ENCODE measurements at regions not wholly inside any gene's neighbourhood (a gene's known extent, or its start where the extent isn't known, plus 50 kb on each side); places are given as distances from the start of the nearest gene placed in this dataset.

GRCh38 chr20:11032611-11033010 is 358.8 kb upstream of the JAG1 start:
- 77 to 79% methylated on average over 3 of the region's 3 CpGs for WGBS, 2 donors
- no peak overlapping the region for H3K4me3 ChIP-seq
- intact Hi-C loops (cut with DNase I), result no loop called here

GRCh38 chr20:11034025-11034424 is 360.2 kb upstream of the JAG1 start:
- intact Hi-C loops (cut with DNase I), result no loop called here
- Histone ChIP-seq H3K4me1 (no peaks in the 10 kb centered on the region), H3K27ac (no peak overlapping the region), H3K4me3 (no peak overlapping the region), H3K27me3 (no peaks in the 10 kb centered on the region), H3K9me3 (no peaks in the 10 kb centered on the region), H3K36me3 (no peaks in the 10 kb centered on the region)
- DNase-seq, result no peak
- TF ChIP-seq POLR2AphosphoS5 (IDR thresholded peaks at IDR 0.05) (no peak), POLR2A (IDR thresholded peaks at IDR 0.05) (no peak)
- 95 to 97% methylated on average over 3 of the region's 3 CpGs for WGBS, 2 donors

More at GRCh38 chr20:11032611-11033010, 358.8 kb upstream of the JAG1 start:
- DNase-seq, result no peak
- Histone ChIP-seq H3K4me1 (no peaks in the 10 kb centered on the region), H3K36me3 (no peaks in the 10 kb centered on the region), H3K27ac (no peak overlapping the region), H3K27me3 (no peaks in the 10 kb centered on the region), H3K9me3 (no peaks in the 10 kb centered on the region)
- TF ChIP-seq POLR2AphosphoS5 (IDR thresholded peaks at IDR 0.05), result no peak
- no peak for TF ChIP-seq EP300 (IDR thresholded peaks at IDR 0.05)
- TF ChIP-seq, protein P1, sequence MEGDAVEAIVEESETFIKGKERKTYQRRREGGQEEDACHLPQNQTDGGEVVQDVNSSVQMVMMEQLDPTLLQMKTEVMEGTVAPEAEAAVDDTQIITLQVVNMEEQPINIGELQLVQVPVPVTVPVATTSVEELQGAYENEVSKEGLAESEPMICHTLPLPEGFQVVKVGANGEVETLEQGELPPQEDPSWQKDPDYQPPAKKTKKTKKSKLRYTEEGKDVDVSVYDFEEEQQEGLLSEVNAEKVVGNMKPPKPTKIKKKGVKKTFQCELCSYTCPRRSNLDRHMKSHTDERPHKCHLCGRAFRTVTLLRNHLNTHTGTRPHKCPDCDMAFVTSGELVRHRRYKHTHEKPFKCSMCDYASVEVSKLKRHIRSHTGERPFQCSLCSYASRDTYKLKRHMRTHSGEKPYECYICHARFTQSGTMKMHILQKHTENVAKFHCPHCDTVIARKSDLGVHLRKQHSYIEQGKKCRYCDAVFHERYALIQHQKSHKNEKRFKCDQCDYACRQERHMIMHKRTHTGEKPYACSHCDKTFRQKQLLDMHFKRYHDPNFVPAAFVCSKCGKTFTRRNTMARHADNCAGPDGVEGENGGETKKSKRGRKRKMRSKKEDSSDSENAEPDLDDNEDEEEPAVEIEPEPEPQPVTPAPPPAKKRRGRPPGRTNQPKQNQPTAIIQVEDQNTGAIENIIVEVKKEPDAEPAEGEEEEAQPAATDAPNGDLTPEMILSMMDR (IDR thresholded peaks at IDR 0.05), result no peak
- TF ChIP-seq POLR2A (IDR thresholded peaks at IDR 0.05), result no peak

DNA sequence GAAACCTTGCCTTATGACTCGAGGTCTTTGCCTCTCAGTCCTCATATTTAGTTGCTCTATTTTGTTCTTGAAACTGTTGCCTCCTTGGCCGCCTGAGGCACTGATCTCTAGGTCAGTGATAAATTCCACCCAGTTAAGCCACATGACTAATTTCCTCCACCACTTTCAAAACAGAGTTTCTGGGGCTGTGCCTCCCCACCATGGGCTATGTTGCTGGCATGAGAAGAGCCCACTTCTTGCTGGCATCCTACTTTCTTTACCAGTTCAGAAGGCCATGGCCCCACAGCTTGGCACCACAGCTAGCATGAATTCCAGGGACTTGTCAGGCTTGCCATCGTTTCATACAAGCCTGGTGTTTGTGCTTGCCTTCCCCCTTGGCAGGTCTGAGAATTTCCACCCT is 361.4 kb upstream of the JAG1 start:
- 83 to 87% methylated on average over 3 of the region's 3 CpGs for WGBS, 2 donors
- no peak for TF ChIP-seq EP300 (IDR thresholded peaks at IDR 0.05)
- TF ChIP-seq POLR2AphosphoS5 (IDR thresholded peaks at IDR 0.05), result no peak
- TF ChIP-seq POLR2A (IDR thresholded peaks at IDR 0.05), result no peak
- H3K27ac ChIP-seq, result no peak overlapping the region
- no peaks in the 10 kb centered on the region for H3K9me3 ChIP-seq
- H3K4me1 ChIP-seq, result no peaks in the 10 kb centered on the region
- no peak overlapping the region for H3K4me3 ChIP-seq
- no peak for DNase-seq
- H3K36me3 ChIP-seq, result no peaks in the 10 kb centered on the region
- intact Hi-C loops (cut with DNase I), result no loop called here
- no peaks in the 10 kb centered on the region for H3K27me3 ChIP-seq

- TF ChIP-seq POLR2A (IDR thresholded peaks at IDR 0.05), result no peak
- no peak for TF ChIP-seq EP300 (IDR thresholded peaks at IDR 0.05)
- no peak for TF ChIP-seq POLR2AphosphoS5 (IDR thresholded peaks at IDR 0.05)
- TF ChIP-seq, protein P1 (IDR thresholded peaks at IDR 0.05), result no peak
- no peaks in the 10 kb centered on the region for H3K27me3 ChIP-seq
- H3K4me1 ChIP-seq, result no peaks in the 10 kb centered on the region
- DNase-seq, result no peak
- intact Hi-C loops (cut with DNase I), result no loop called here
- H3K4me3 ChIP-seq, result no peak overlapping the region
- no peak overlapping the region for H3K27ac ChIP-seq
- no peaks in the 10 kb centered on the region for H3K36me3 ChIP-seq
- H3K9me3 ChIP-seq, result peaks cover 0 to 2% (median 0%) of the 10 kb centered on the region in 4 donors
- 91 to 93% methylated on average over 1 of the region's 1 CpG for WGBS, 2 donors
Measured at GRCh38 chr20:11041396-11041795, 367.6 kb upstream of the JAG1 start.

GRCh38 chr20:11043001-11043400 is 369.2 kb upstream of the JAG1 start:
- Histone ChIP-seq H3K27me3 (no peaks in the 10 kb centered on the region), H3K4me3 (no peak overlapping the region), H3K9me3 (peaks cover 0 to 2% (median 0%) of the 10 kb centered on the region in 4 donors), H3K27ac (no peak overlapping the region), H3K4me1 (no peaks in the 10 kb centered on the region), H3K36me3 (no peaks in the 10 kb centered on the region)
- DNase-seq, result no peak
- TF ChIP-seq EP300 (IDR thresholded peaks at IDR 0.05) (no peak), POLR2AphosphoS5 (IDR thresholded peaks at IDR 0.05) (no peak), POLR2A (IDR thresholded peaks at IDR 0.05) (no peak)
- TF ChIP-seq, protein P1 (IDR thresholded peaks at IDR 0.05), result no peak
- intact Hi-C loops (cut with DNase I), result no loop called here
- WGBS, 2 donors, result 96 to 98% methylated on average over 2 of the region's 2 CpGs

- Histone ChIP-seq H3K9me3 (peaks cover 0 to 2% (median 0%) of the 10 kb centered on the region in 4 donors), H3K27ac (no peak overlapping the region), H3K4me3 (no peak overlapping the region), H3K27me3 (no peaks in the 10 kb centered on the region), H3K36me3 (no peaks in the 10 kb centered on the region), H3K4me1 (no peaks in the 10 kb centered on the region)
- intact Hi-C loops (cut with DNase I), result no loop called here
- WGBS, 2 donors, result 67 to 85% methylated on average over 6 of the region's 6 CpGs
- TF ChIP-seq, protein P1 (IDR thresholded peaks at IDR 0.05), result no peak
- TF ChIP-seq EP300 (IDR thresholded peaks at IDR 0.05) (no peak), POLR2A (IDR thresholded peaks at IDR 0.05) (no peak), POLR2AphosphoS5 (IDR thresholded peaks at IDR 0.05) (no peak)
- DNase-seq, result no peak
Measured at GRCh38 chr20:11044561-11044960, 370.8 kb upstream of the JAG1 start.

Data from sigmoid colon (tissue), 6 donors.